ENCODE measurements at regions not wholly inside any gene's neighbourhood (a gene's known extent, or its start where the extent isn't known, plus 50 kb on each side); places are given as distances from the start of the nearest gene placed in this dataset.

DNA sequence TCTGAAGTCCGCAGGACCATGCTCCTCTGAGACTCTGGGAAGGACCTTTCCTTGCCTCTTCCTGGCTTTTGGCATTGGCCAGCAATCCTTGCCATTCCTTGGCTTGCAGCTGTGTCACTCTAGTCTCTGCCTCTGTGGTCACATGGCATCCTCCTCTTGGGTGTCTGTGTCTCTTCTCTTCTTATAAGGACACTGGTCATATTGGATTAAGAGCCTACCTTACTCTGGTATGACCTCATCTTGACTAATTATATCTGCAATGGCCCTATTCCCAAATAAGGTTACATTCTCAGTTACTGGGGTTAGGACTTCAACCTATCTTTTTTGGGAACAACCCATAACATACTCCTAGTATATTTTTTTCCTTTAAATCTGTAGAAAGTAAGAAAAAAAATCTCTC, 49.9 kb upstream of the GTSF1L start:
- Histone ChIP-seq H3K4me2 (no peak overlapping the region), H2AFZ (no peak overlapping the region), H3K27me3 (ENCODE audit: insufficient read depth) (no peaks in the 10 kb centered on the region), H3K36me3 (ENCODE audit: insufficient read depth) (no peaks in the 10 kb centered on the region; the same call in 1 of the 2 replicates), H3K9me2 (ENCODE audit: insufficient read depth) (no peaks in the 10 kb centered on the region; the same call in 1 of the 2 replicates), H3F3A (replicated peaks; ENCODE audit: low read depth) (no peaks in the 10 kb centered on the region), H3K4me1 (ENCODE audit: insufficient read depth) (no peaks in the 10 kb centered on the region), H3K27ac (ENCODE audit: low read depth) (no peak overlapping the region), H3K79me2 (replicated peaks; ENCODE audit: insufficient read depth) (no peaks in the 10 kb centered on the region), H3K4me3 (no peak overlapping the region), H4K20me1 (replicated peaks; ENCODE audit: insufficient read depth) (no peaks in the 10 kb centered on the region)
- H3K27me3 Mint-ChIP-seq (ENCODE audit: insufficient read depth, low read depth, poor library complexity): peaks cover 2% of the 10 kb centered on the region
- no peaks in the 10 kb centered on the region; the same call in 2 of the 3 replicates for H3K36me3 Mint-ChIP-seq (ENCODE audit: low read depth)
- DNase-seq (ENCODE audit: low spot score): no peak
- no peak for ATAC-seq
- peaks cover 12% of the 10 kb centered on the region; the same call in 2 of the 3 replicates for H3K9me3 Mint-ChIP-seq
- no peak overlapping the region for H3K4me3 Mint-ChIP-seq
- TF ChIP-seq STAT1 (IDR thresholded peaks at IDR 0.05; ENCODE audit: unreplicated experiment) (no peak), ZNF331 (CRISPR knock-in tag; IDR thresholded peaks at IDR 0.05; ENCODE audit: low read depth) (no peak), ETS1 (IDR thresholded peaks at IDR 0.05) (no peak), EZH2 (IDR thresholded peaks at IDR 0.05; ENCODE audit: low read depth, unreplicated experiment) (no peak), JUNB (IDR thresholded peaks at IDR 0.05; ENCODE audit: unreplicated experiment) (no peak), ZNF114 (CRISPR knock-in tag; IDR thresholded peaks at IDR 0.05) (no peak), EZH2phosphoT487 (IDR thresholded peaks at IDR 0.05; ENCODE audit: unreplicated experiment) (no peak), CTCF (conservative IDR thresholded peaks at IDR 0.05; ENCODE audit: low read depth in 2 of 2) (no peak), NANOG (IDR thresholded peaks at IDR 0.05; ENCODE audit: borderline replicate concordance) (no peak)
- TF ChIP-seq, protein P1, sequence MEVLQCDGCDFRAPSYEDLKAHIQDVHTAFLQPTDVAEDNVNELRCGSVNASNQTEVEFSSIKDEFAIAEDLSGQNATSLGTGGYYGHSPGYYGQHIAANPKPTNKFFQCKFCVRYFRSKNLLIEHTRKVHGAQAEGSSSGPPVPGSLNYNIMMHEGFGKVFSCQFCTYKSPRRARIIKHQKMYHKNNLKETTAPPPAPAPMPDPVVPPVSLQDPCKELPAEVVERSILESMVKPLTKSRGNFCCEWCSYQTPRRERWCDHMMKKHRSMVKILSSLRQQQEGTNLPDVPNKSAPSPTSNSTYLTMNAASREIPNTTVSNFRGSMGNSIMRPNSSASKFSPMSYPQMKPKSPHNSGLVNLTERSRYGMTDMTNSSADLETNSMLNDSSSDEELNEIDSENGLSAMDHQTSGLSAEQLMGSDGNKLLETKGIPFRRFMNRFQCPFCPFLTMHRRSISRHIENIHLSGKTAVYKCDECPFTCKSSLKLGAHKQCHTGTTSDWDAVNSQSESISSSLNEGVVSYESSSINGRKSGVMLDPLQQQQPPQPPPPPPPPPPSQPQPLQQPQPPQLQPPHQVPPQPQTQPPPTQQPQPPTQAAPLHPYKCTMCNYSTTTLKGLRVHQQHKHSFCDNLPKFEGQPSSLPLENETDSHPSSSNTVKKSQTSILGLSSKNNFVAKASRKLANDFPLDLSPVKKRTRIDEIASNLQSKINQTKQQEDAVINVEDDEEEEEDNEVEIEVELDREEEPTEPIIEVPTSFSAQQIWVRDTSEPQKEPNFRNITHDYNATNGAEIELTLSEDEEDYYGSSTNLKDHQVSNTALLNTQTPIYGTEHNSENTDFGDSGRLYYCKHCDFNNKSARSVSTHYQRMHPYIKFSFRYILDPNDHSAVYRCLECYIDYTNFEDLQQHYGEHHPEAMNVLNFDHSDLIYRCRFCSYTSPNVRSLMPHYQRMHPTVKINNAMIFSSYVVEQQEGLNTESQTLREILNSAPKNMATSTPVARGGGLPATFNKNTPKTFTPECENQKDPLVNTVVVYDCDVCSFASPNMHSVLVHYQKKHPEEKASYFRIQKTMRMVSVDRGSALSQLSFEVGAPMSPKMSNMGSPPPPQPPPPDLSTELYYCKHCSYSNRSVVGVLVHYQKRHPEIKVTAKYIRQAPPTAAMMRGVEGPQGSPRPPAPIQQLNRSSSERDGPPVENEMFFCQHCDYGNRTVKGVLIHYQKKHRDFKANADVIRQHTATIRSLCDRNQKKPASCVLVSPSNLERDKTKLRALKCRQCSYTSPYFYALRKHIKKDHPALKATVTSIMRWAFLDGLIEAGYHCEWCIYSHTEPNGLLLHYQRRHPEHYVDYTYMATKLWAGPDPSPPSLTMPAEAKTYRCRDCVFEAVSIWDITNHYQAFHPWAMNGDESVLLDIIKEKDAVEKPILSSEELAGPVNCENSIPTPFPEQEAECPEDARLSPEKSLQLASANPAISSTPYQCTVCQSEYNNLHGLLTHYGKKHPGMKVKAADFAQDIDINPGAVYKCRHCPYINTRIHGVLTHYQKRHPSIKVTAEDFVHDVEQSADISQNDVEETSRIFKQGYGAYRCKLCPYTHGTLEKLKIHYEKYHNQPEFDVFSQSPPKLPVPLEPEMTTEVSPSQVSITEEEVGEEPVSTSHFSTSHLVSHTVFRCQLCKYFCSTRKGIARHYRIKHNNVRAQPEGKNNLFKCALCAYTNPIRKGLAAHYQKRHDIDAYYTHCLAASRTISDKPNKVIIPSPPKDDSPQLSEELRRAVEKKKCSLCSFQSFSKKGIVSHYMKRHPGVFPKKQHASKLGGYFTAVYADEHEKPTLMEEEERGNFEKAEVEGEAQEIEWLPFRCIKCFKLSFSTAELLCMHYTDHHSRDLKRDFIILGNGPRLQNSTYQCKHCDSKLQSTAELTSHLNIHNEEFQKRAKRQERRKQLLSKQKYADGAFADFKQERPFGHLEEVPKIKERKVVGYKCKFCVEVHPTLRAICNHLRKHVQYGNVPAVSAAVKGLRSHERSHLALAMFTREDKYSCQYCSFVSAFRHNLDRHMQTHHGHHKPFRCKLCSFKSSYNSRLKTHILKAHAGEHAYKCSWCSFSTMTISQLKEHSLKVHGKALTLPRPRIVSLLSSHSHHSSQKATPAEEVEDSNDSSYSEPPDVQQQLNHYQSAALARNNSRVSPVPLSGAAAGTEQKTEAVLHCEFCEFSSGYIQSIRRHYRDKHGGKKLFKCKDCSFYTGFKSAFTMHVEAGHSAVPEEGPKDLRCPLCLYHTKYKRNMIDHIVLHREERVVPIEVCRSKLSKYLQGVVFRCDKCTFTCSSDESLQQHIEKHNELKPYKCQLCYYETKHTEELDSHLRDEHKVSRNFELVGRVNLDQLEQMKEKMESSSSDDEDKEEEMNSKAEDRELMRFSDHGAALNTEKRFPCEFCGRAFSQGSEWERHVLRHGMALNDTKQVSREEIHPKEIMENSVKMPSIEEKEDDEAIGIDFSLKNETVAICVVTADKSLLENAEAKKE (CRISPR knock-in tag; IDR thresholded peaks at IDR 0.05): no peak
- TF ChIP-seq, protein P2, sequence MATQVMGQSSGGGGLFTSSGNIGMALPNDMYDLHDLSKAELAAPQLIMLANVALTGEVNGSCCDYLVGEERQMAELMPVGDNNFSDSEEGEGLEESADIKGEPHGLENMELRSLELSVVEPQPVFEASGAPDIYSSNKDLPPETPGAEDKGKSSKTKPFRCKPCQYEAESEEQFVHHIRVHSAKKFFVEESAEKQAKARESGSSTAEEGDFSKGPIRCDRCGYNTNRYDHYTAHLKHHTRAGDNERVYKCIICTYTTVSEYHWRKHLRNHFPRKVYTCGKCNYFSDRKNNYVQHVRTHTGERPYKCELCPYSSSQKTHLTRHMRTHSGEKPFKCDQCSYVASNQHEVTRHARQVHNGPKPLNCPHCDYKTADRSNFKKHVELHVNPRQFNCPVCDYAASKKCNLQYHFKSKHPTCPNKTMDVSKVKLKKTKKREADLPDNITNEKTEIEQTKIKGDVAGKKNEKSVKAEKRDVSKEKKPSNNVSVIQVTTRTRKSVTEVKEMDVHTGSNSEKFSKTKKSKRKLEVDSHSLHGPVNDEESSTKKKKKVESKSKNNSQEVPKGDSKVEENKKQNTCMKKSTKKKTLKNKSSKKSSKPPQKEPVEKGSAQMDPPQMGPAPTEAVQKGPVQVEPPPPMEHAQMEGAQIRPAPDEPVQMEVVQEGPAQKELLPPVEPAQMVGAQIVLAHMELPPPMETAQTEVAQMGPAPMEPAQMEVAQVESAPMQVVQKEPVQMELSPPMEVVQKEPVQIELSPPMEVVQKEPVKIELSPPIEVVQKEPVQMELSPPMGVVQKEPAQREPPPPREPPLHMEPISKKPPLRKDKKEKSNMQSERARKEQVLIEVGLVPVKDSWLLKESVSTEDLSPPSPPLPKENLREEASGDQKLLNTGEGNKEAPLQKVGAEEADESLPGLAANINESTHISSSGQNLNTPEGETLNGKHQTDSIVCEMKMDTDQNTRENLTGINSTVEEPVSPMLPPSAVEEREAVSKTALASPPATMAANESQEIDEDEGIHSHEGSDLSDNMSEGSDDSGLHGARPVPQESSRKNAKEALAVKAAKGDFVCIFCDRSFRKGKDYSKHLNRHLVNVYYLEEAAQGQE (IDR thresholded peaks at IDR 0.05; ENCODE audit: unreplicated experiment): no peak
- no peak overlapping the region for H3K27ac Mint-ChIP-seq
- H3K4me1 Mint-ChIP-seq: no peaks in the 10 kb centered on the region
